Retina (tissue), 1 donor: ENCODE measurements at regions not wholly inside any gene's neighbourhood (a gene's known extent, or its start where the extent isn't known, plus 50 kb on each side); places are given as distances from the start of the nearest gene placed in this dataset.

Experiments
- DNase-seq: peaks from one replicate; pipeline ENCODE4 v3.0.0-alpha.2; 2016

DNA sequence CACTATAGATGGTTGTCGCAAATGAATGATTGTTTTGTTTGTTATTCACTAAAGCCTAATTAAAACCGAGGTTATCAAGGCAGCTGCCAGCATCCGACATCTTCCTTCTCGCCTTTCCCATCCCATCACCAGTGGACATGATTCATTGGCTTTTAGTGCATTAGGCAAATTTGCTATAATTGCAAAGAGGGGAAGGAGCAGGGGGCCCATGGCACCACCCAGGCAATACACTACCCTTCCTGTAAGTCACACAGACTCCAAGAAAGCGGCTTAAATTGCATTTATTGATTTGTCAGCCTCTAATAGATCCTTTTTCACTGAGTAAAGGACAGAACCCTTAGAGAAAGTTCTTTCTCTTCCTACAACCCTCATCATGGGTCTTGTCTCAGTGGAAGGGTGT, 169.2 kb upstream of the NCAM1 start:
- DNase-seq, result no peak

- no peak for DNase-seq
Observed at GRCh38 chr11:112793416-112793815, 167.8 kb upstream of the NCAM1 start.

- no peak for DNase-seq
Observed at GRCh38 chr11:112794331-112794846, 166.8 kb upstream of the NCAM1 start.

DNA sequence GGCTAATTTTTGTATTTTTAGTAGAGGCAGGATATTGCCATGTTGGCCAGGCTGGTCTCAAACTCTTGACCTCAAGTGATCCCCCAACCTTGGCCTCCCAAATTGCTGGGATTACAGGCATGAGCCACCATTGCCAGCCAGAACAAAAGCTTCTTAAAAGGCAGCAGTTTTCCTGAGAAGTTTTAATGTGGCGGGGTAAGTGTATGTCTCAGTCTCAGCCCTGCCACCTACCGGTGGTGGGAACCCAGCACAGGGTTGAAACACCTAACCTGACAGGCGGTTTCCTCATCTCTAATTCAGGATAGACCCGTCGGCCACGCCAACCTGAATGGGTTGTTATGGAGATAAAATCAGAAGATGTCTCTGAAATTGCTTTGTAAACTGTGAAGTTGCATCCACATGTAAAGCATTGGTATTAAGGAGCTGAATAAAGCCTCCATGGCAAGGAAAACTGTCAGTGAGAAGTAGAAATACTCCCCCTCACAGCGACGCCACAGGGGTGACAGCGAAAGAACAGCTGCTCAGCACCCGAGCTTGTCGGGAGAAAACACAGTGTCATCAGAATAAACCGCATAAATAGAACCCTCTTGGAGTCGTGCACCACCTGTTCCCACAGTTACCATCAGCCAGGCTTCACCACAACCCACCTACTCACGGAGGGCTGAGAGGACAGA, 165.9 kb upstream of the NCAM1 start:
- no peak for DNase-seq

GRCh38 chr11:112795911-112796649, 165.1 kb upstream of the NCAM1 start:
- DNase-seq, result peak; percentile 74

DNA sequence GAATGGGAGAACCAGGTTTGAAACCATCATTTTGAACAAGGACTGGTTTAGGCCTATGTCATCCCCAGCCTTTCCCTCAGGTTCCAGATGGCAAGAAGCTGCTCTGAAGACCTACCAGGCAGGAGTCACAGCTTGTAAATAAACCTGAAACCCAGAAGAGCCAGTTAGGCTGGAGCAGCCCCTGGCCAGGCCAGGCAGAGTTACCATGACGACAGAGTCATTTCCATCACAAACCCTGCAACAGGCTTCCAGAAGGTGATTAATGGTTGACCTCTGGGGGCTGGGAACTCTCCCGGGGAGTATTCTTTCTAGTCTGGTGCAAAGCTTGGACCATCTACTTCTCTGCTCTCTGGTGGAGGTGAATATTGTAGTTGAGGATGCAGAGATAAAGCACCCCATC, 164.1 kb upstream of the NCAM1 start:
- DNase-seq, result peak; percentile 46

DNA sequence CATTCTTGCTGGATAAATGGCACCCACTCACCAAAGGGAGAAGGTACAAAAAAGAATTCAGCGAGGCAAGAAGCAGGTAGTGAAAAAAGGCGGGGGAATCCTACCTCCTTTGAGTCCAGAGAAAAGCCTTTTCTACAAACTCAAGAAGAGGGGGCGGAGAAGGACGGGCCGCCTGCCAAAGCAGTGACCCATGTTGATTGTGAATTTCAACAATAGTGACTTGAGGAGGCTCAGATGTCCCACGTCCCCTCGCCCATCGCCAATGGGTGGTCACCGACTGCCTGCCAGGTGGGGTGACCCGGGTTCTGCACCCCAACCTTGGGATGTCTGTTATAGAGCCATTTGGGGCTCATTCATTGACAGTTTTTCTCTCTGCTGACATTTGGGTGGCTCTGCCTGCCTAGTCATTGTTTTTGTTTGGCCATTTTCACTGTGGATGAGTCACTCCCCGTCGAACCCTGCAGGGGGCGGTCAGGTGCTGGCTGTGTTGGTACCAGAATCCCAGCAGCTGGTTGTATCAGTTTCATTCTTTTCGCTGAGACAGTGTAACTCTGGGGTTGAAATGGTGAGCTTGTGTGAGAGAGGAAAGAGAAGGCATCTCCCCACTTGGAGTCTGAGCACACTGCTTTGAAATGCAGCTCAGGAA, 163.4 kb upstream of the NCAM1 start:
- peak; percentile 51 for DNase-seq

DNA sequence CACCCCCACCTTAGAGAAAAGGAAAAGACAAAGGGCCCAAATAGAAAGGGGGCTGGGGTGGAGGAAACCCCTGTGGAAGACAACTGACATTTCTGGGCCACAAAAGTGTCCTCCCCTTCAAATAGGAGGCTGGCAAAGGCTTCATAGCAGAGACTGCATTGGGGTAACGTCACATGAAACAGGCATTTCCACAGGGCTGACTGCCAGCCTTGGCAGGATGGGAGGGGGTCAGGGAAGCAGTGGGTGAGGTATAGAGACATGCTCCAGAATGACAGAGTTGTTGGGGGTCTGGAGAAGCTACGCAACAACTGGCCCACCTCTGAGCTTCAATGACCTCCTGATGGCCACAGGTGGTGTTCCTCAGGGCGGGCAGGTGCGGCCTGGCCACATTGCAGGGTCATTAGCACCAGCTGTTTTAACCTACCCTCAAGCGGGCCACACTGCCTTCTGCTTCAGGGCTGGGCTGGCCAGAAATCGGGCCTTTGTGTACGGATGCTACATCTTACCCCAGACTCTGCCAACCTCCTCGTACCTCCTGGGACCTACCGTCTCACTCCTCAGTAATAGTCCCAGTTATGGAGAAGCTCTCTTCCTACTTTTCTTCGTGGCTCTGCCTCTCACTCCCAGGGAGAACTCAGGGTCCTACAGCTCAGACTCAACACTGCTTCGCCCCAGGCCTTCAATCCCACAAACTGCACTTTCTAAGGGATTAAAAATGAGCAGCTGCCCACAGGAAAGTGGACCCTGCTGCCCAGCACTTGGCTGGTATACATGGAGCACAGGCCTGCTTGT, 160.0 kb upstream of the NCAM1 start:
- no peak for DNase-seq

DNA sequence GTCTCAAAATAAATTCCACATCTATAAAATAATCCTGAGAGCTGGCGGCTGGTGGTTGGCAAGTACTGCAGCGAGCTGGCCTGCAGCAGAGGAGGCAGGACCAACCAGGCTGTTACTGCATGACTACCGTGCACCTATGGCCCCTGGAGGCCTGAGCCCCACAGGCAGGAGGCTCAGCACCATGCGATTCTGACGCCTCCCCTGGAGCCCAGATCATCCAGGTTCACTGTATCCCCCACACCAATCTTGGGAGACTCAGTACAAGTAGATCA, 159.5 kb upstream of the NCAM1 start:
- no peak for DNase-seq

GRCh38 chr11:112805658-112806057, 155.6 kb upstream of the NCAM1 start:
- peak; percentile 55 for DNase-seq

DNA sequence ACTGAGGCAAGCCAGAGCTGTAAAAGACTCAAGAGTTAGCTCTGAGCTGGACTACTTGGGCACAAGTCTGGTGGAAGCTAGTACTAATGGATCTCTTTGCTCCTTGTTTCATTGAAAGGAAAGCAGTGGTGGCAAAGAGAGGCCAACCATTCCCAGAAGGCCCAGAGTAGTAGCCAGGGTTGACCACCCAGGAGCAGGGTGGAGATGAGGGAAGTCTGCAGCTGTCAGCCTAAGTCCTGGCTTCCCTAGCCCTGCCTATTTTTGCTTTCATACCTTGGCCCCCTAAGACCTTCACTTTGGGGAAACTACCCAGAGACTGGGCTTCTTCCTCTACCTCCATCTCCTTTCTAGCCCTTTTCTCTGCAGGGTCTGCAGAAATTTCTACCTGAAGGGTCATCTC, 155.0 kb upstream of the NCAM1 start:
- DNase-seq, result no peak

- peak; percentile 59 for DNase-seq
Observed at GRCh38 chr11:112806876-112807275, 154.3 kb upstream of the NCAM1 start.

GRCh38 chr11:112809429-112809828, 151.8 kb upstream of the NCAM1 start:
- DNase-seq, result no peak

GRCh38 chr11:112810951-112811350, 150.3 kb upstream of the NCAM1 start:
- DNase-seq, result no peak

DNA sequence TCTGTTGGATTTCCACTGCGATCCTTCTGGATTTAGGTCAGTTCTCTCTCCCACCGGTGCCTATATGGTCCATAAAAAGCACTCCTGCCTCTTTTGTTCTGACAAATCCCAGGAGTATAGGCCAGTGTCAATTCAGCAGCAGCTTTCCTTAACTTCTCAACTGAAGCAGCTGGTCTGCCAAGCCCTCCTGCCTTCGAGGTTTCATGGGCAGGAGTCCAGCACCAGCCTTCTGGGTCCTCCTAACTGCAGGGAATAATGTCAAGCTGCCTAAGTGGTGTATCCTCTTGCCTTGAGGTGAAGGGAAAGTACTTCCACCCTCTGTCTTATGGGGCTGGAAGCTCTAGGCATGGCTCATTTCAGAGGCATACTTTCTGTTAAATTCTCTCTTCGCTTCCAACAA, 149.4 kb upstream of the NCAM1 start:
- DNase-seq, result no peak

- DNase-seq, result no peak
Observed at GRCh38 chr11:112812729-112813128, 148.5 kb upstream of the NCAM1 start.

DNA sequence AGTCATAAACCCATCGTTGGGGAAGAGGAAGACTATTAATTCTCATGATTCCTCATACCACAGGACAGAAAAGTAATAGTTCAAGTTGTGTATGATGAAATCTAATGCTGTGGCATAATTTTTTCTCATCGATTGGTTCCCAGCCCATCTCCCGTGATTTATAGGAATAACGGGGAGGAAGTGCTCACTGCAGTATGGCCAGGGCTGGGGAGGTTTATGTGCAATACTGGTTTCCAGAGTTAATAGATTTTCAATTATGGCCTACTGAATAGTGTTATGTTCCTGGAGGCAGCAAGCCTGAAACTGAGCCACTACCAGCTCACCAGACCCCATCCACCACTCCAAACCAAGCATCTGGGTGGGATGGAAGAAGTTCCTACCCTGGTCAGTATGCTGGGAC, 147.1 kb upstream of the NCAM1 start:
- DNase-seq, result no peak

GRCh38 chr11:112817376-112817775, 143.8 kb upstream of the NCAM1 start:
- DNase-seq, result no peak

DNA sequence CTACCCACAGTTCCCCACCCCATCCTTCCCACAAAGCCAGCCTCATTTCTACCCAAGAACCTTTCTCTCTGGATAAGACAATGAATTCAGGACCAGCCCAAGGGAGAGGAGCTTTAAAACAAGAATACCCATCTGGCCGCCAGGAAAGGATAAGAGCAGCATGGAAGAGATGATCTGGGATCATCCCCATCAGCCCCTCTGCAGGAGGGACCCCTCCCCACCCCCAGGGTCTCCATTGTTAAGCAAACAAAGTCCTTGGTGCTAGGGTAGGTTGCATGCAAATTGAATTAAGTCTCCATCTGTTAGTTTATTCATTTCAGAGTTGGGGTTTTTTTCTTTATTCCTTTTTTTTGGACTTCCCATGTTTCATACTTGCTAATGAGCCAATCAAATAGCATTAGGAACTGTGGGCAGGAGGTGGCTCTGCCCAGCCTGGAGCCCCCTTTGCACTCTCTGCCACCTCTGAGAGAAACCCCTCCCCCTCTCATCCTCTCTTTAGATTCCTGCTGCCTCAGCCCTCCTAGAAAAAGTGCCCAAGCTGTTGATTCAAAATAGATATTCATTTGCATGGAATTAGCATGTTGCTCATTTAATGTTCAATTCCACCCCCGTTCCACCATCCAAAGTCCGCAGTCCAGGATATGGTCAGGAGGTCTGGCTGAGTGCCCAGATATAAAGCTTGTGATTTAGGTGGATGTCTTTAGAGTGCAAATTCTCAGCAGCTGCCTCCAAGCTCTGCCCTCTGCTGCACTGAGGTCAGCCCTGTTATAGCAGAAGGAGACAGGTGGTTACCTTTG, 138.5 kb upstream of the NCAM1 start:
- DNase-seq, result no peak

GRCh38 chr11:112826026-112826425, 135.2 kb upstream of the NCAM1 start:
- no peak for DNase-seq

DNA sequence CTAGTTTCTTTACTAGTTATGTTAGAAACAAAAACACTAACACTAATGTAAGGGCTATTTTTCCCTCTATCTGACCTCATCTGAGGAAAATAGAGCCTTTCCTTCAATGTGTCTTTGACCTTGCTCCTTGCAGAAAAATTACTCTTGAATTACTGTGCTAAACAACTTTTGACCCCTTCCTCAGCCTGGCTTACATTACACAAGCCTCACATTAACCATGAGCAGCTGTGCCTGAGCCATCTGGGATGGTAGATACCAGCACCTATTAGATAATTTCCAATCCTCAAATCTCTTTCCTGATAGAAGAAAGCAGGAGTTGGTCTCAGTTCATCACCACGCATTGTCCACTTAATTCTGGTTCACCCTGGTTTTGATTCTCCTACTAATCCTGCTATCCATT, 134.4 kb upstream of the NCAM1 start:
- no peak for DNase-seq

- no peak for DNase-seq
Observed at GRCh38 chr11:112828421-112828820, 132.8 kb upstream of the NCAM1 start.
